ENCODE measurements at regions not wholly inside any gene's neighbourhood (a gene's known extent, or its start where the extent isn't known, plus 50 kb on each side); places are given as distances from the start of the nearest gene placed in this dataset.

GRCh38 chr3:145411605-145412004 lies 749.4 kb downstream of the PLOD2 start:
- DNase-seq, result no peak
- Histone ChIP-seq H3K4me2 (ENCODE audit: insufficient read depth, insufficient read length, low read length) (no peak overlapping the region), H2BK12ac (ENCODE audit: insufficient read length, low read depth, low read length) (no peak overlapping the region), H2BK120ac (ENCODE audit: low read depth, low read length, poor library complexity, severe bottlenecking) (no peak overlapping the region), H3K9me3 (ENCODE audit: control insufficient read depth, low read depth, low read length) (no peaks in the 10 kb centered on the region), H2AK5ac (ENCODE audit: insufficient read length, low read length) (no peak overlapping the region), H2BK15ac (ENCODE audit: low read depth, low read length) (no peak overlapping the region), H3K27ac (ENCODE audit: insufficient read length, low read depth, low read length) (no peak overlapping the region), H3K56ac (ENCODE audit: insufficient read length, low read depth, low read length) (no peak overlapping the region), H2AFZ (ENCODE audit: low read length) (no peak overlapping the region), H4K8ac (replicated peaks; ENCODE audit: insufficient read length, low read depth, low read length) (no peak overlapping the region), H2BK20ac (ENCODE audit: low read depth, low read length, poor library complexity, severe bottlenecking) (no peak overlapping the region), H3K79me2 (ENCODE audit: insufficient read depth, low read length) (no peaks in the 10 kb centered on the region), H3K9ac (ENCODE audit: extremely low read depth, insufficient read length, low read length) (no peak overlapping the region), H3K4me1 (ENCODE audit: insufficient read depth, low read length) (no peaks in the 10 kb centered on the region), H3T11ph (ENCODE audit: low read length) (no peak overlapping the region), H4K91ac (ENCODE audit: insufficient read length, low read depth, low read length) (no peak overlapping the region), H3K23ac (ENCODE audit: insufficient read length, low read depth, low read length) (no peak overlapping the region), H2BK5ac (ENCODE audit: insufficient read length, low read length) (no peak overlapping the region), H3K4ac (ENCODE audit: low read depth, low read length) (no peak overlapping the region), H3K14ac (ENCODE audit: insufficient read depth, low read length) (no peak overlapping the region), H3K18ac (ENCODE audit: insufficient read length, low read depth, low read length) (no peak overlapping the region), H4K5ac (ENCODE audit: insufficient read length, low read depth, low read length) (no peak overlapping the region), H4K20me1 (ENCODE audit: control insufficient read depth, insufficient read depth, insufficient read length) (no peaks in the 10 kb centered on the region), H3K79me1 (ENCODE audit: insufficient read depth, low read depth, low read length, poor library complexity, severe bottlenecking) (no peaks in the 10 kb centered on the region), H3K23me2 (ENCODE audit: insufficient read length, low read depth, low read length, poor library complexity, severe bottlenecking) (no peaks in the 10 kb centered on the region), H3K27me3 (ENCODE audit: insufficient read depth, low read length) (no peaks in the 10 kb centered on the region)
- H3K27ac Mint-ChIP-seq, result no peak overlapping the region
- no peak for TF ChIP-seq CTCF (conservative IDR thresholded peaks at IDR 0.05)
- no CpG with 5 or more reads among the region's 5 CpGs for WGBS (ENCODE audit: extremely low coverage, insufficient read length, low lambda C conversion rate)
- H3K4me3 Mint-ChIP-seq, result no peak overlapping the region
- H3K9me3 Mint-ChIP-seq, result no peaks in the 10 kb centered on the region
- no peaks in the 10 kb centered on the region for H3K36me3 Mint-ChIP-seq (ENCODE audit: insufficient read depth in 1 of 3, low read depth in 3 of 3)
- no peaks in the 10 kb centered on the region for H3K27me3 Mint-ChIP-seq (ENCODE audit: low read depth)
- no peaks in the 10 kb centered on the region for H3K4me1 Mint-ChIP-seq

Data from H9 (cell line).